ENCODE measurements at regions not wholly inside any gene's neighbourhood (a gene's known extent, or its start where the extent isn't known, plus 50 kb on each side); places are given as distances from the start of the nearest gene placed in this dataset.
"Not testable (repeated sequence)": the region's sequence is repeated elsewhere in the genome, so short reads cannot be mapped to it uniquely, and the experiment has no call there.

DNA sequence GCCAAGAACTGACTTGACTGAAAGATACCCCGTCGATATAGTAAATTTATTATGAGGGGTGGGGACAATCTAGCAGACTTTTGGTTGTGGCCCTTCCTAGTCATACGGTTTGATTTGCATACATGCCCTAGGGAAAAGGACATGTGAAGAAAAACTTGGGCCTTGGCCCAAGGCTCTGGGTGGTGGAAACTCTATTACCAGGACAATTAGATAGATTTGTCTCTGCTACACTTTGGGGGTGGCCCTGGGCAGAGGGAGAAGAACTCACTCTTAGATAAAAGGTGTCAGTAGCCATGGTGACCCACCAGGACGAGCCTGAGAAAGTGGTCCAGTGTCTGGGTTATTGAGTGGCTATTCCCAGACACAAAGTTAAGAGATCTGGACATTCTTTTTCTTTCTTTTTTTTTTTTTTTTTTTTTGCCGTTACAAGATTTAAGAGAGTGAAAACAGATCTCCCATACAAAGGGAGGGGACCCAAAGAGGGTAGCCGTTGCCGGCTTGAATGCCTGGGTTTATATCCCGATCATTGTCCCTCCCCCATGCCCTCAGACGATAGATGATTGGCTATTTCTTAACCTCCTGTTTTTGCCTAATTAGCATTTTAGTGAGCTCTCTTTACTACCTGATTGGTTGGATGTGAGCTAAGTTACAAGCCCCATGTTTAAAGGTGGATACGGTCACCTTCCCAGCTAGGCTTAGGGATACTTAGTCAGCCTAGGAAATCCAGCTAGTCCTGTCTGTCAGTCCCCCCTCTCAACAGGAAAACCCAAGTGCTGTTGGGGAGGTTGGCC is 96.4 kb upstream of the SMAD3 start:
- no peak for DNase-seq

DNA sequence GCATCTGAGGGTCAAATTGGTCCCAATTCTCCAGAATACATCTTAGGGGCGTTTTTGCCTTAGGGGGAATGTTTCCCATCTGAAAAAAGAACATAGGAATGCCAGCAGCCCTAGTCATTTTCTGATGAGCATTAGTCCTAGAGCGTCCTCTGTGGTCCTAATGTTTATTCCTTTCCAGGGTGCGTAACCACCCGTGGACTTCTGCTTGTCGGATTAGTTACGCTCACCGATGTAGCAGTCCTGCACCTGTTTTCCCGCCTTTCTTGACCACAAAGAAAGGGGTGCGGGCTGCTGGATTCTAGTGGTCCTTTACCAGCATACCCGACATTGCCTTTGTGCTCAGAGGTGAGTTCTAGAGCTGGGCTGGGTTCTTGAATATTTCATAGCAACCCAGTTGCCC is 91.3 kb upstream of the SMAD3 start:
- not testable (repeated sequence) for DNase-seq

DNA sequence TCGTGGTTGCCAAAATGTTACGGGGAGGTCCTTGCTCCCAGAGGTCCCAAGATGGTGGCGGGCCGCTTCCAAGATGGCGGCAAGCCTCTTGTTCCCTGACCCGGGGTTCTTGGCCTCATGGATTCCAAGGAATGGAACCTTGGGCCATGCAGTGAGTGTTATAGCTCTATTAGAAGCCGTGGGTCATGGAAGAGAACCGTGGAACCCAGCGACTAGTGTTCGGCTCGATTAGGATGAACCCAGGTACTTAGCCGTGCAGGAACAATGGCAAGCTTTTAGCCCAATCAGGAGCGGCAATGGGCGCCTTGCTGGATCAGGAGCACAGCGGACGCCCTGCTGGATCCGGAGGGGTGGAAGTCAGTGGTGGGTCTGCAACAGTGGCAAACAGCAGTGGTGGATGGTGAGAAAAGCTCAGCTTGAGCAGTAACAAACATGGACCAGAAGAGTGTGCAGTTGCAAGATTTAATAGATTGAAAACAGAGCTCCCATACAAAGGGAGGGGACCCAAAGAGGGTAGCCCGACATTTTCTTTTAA is 89.2 kb upstream of the SMAD3 start:
- DNase-seq, result not testable (repeated sequence)

DNA sequence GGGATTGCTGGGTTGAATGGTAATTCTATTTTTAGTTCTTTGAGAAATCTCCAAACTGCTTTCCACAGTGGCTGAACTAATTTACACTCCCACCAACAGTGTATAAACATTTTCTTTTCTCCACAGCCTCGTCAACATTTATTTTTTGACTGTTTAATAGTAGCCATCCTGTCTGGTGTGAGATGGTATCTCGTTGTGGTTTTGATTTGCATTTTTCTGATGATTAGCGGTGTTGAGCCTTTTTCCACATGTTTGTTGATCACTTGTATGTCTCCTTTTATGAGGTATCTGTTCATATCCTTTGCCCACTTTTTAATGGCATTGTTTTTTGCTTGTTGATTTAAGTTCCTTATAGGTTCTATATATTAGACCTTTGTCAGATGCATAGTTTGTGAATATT is 85.1 kb upstream of the SMAD3 start:
- DNase-seq, result not testable (repeated sequence)

DNA sequence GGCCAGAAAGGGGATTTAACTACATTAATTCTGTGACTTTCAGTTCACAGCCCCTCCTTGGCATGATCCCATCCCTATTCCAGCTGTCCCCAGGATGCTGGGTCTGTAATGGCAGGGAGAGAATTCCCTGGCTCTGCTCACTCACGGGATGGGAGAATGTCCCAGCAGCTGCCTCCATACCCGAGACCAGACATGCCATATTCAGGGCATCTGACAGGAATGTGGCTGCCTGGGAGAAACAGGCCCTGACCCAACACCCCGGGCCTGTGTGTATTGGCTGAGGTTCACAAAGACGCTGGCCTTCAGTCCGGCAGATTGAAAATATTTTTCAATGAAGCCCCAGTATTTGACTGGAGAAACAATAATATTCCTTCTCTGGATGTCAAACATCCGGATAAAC is 83.6 kb upstream of the SMAD3 start:
- no peak for DNase-seq

DNA sequence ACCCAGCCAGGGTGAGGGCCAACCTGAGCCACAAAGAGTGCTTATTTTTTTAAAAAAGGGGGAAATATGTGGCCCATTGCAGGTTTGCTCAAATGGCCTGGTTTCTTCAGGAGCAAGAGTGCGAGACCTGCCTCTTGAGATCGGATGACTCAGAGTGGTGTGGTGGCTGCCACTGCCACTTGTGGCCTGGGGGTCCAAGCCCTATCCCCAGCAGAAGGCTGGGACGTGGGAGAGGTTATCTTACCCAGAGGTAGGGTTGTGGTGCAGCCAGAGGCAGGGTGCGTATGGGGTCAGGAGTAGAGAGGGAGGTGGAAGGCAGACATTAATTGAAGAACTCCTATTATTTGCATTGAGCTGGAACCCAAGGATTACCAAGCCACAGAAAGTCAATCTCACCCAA is 83.2 kb upstream of the SMAD3 start:
- DNase-seq, result no peak

DNA sequence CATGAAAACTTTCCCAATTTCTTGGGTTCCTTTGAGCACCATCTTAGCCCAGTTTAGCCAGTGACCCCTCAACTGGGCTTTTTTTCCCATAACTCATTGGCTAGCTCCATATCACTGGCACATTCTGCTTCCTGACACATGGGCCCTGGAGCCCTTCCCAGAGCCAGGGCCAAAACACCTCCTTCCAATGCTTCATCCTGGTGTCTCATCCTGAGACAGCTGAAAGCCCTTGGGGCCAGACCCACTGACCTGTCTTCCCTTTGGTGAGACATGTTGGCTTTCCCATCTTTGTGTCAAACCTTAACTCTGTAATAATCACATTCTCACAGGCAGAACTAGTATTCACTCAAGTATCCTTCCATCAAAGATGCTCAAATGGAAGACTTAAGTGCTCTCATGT is 82.6 kb upstream of the SMAD3 start:
- no peak for DNase-seq

DNA sequence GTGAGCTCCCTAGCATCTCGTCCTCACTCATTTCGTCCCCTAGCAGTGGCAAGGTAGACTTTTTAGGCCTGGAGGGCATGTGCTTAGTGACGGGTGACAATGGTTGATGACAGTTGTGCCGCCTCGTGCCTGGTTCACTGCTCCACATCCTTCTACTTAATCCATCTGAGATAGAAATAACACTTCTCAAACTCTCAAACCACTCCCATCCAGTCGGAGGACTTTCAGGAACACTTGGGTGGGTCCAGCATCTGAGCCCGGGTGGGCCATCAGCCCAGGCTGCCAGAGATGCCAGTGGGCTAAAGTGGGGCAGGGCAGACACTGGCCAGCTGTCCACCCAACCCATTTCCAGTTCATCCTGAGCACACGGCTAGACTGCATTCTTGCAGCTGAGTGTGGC is 79.7 kb upstream of the SMAD3 start:
- DNase-seq, result no peak

DNA sequence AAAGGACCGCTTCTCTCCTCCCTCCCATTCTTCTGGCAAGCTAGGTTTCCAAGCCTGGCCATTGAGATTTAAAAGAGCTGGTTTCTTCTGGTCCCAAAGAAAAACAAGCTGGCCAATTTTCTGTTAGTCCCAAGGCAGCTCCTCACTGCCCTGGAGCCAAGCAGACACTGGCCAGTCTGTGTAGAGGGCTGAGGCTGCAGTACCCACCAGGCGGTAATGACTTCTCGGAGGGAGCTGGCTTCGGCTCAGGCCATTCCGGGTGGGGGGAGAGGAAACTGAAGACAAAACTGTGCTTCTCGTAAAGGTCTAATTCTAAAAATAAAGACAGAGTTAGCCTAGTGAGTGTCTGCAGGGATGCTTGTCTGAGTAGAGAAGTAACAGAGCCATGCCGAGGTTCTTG is 78.5 kb upstream of the SMAD3 start:
- no peak for DNase-seq

DNA sequence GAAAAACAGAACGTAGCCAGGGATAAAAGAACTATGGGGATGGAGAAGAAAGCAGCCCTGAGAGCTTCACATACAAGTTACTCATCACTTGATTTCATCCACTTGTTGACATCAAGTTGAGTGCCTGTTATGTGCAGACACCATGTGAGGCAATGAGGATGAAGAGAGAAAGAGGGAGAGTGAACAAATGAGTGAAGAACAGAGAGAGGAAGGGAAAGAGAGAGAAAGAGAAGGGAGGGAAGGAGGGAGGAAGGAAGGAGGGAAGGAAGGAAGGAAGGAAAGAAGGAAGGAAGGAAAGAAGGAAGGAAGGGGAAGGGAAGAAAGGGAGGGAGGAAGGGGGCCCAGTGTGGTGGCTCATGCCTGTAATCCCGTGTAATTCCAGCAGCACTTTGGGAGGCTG is 72.3 kb upstream of the SMAD3 start:
- DNase-seq, result no peak

DNA sequence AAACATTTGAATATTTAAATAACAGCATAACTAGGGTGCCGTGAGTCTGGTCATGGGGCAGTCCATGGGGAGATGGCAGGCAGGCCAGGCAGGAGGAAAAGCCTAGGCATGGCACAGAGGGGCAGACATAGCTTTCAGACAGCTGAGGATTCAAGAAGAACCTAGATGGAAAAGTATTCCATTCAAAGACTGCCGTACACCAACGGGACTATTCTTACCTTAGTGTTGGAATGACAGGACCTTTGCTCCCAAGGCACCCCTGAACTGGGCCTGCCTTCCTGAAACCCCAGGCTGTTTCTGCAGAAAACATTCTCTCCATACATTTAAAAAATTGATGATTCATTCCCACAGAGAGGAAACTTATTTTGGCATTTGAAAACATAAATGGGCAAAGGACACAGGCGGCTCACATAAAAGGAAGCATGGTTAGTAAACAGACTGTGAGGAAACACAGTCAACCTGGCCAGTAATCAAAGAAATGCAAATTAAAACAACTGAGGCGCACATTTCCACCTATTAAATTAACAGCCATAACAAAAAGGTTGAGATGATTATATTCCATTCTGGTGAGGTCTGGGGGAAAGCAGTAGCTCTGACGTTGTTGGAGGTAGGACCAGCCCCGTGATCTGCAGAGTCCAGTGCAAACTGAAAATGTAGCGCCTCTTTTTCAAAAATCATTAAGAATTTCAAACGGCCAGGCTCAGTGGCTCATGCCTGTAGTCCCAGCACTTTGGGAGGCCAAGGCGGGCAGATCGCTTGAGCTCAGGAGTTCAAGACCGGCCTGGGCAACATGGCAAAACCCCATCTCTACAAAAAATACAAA is 71.3 kb upstream of the SMAD3 start:
- DNase-seq, result no peak

DNA sequence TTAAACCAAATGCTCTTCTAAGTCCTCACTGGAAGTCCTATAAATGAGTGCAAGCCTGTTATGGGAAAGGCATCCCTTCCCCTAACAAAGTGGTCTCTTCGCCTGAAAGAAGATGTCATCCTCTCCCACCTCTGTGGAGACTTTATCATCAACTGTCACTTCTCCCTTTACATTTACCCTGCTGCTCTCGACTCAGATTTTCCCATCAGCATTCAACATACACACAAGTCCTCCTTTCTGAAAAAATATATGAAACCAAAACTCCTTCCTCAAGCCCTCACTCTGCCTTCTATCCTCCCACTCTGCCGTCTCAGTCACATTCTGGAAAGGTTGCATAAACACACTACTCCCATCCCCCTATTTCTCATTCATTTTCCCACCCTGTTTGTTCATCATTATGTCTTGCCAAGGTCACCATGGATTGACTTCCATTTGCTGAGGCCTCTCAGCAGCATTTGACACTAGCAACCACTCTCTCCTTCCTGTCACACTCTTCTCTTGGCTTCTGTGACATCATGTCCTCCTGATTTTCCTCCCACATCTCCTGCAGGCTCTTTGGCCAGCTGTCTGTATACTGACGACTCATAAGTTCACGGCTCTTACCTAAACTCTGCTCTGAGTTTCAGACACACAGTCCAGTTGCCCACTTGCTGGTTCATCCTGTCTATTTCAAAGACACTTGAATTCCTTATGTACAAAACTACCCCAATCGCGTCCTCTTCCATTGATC is 70.3 kb upstream of the SMAD3 start:
- no peak for DNase-seq

DNA sequence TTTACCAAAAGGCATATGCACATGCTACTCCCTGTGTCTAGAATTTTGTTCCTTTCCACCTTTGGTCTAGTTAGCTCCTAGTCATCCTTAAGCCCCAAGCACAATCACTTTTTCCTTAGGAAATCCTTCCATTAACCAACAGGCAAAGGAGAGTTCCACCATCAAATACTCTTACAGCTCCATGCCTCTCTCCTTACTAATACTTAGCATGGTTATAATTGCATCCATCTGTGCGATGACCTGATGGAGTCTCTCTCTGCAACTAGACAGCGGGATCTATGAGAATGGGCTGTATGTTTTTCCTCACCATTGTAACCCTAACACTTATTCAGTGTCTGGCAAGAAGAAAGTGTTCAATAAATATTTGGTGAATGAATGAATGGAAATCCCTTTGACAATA is 69.3 kb upstream of the SMAD3 start:
- DNase-seq, result no peak

DNA sequence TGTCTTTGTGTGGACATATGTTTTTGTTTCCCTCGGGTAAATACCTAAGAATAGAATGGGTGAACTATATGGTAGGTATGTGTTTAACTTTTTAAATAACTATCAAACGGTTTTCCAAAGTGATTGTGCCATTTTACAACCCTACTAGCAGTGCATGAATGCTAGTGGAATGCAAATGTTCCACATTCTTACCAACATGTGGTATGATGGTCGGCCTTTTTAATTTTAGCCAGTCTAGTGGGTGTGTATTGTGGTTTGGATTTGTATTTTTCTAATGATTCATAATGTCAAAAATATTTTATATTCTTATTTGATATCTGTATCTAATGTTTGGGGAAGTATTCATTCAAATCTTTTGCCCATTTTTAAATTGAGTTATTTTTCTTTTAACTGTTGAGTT is 68.2 kb upstream of the SMAD3 start:
- DNase-seq, result no peak

DNA sequence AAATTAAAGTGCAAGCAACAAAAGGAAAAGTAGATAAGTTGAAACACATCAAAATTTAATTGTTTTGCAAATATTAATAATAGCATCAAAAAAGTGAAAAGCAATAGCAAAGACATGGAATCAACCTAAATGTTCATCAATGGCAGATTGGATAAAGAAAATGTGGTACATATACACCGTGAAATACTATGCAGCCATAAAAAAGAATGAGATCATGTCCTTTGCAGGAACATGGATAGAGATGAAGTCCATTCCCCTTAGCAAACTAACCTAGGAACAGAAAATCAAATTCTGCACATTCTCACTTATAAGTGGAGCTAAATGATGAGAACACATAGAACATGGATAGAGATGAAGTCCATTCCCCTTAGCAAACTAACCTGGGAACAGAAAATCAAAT is 67.2 kb upstream of the SMAD3 start:
- DNase-seq, result not testable (repeated sequence)

DNA sequence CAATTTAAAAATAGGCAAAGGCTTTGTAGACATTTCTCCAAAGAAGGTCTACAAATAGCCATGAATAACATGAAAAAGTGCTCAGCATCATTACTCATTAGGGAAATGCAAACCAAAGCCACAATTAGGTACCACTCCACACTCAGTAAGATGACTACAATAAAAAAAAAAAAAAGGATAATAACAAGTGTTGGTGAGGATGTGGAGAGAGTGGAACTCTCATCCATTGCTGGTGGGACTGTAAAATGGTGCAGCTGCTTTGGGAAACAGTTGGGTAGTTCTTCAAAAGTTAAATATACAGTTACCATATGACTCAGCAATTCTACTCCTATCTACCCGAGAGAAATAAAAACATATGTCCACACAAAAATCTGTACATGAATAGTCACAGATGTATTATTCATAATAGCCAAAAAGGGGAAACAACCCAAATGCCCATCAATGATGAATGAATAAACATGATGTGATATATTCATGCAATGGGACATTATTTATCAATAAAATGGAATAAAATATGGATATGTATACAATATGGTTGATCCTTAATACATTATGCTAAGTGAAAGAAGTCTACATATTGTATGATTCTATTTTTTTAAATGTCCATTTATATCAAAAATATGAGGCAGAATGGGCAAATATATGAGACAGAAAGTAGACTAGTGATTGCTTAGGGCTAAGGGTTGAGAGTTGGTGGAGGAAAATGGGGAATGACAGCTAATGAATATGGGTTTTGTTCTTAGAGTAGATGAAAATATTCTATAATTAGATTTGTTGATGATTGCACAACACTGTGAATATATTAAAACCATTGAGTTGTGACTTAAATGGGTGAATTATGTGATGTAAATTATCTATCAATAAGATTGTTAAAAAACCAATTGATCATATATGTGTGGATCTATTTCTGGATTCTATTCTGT is 66.1 kb upstream of the SMAD3 start:
- no peak for DNase-seq

DNA sequence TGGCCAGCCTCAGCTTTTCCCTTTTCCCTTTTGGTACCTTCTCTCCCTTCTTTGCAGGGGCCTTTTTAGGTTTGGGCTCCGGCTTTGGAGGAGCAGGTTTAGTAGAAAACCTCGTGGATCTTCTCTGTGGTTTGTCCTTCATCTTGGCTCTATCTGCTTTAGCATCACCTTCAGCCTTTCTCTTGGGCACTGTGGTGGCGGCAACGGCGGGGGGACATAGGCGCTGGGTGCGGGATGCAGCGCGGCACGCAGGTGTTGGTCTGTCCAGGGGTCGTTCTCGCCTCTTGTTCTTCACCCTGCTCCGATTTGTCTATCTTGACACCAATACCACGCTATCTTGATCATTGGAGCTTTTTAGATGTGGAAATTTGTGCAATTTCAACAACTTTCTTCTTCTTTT is 64.5 kb upstream of the SMAD3 start:
- DNase-seq, result no peak

DNA sequence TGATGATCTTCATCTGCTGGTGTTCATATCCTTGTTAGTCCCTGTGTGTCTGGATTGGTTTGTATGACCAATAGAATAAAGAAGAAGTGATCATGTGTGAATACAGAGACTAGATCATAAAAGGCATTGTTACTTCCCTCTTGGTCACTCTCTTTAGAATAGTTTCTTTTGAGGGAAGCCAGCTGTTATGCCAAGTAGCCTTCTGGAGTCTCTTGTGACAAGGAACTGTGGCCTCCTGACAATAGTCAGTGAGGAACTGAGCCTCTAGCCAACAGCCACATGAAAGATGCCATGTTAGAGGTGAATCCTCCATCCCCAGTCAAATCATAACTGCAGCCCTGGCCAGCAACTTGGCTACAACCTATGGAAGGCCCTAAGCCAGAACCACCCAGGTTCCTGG is 63.0 kb upstream of the SMAD3 start:
- DNase-seq, result no peak

DNA sequence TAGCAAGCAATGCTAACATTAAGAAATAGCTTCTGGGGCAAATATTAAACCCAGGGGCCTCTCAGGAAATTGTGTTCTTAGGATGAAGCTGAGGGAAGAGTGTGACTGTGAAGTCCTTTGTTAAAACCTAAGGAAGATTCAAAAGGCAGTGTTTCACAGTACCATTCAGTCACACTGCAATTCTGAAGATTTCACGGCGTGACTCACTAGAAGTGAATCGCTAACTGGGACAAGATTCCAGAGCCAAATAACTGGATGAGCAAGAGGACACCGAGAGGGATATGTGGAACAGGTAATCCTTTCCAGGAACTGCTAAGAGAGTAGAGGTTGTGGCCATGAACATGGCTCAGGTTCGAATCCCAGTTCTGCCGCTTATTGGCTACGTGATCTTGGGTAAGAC is 61.8 kb upstream of the SMAD3 start:
- no peak for DNase-seq

DNA sequence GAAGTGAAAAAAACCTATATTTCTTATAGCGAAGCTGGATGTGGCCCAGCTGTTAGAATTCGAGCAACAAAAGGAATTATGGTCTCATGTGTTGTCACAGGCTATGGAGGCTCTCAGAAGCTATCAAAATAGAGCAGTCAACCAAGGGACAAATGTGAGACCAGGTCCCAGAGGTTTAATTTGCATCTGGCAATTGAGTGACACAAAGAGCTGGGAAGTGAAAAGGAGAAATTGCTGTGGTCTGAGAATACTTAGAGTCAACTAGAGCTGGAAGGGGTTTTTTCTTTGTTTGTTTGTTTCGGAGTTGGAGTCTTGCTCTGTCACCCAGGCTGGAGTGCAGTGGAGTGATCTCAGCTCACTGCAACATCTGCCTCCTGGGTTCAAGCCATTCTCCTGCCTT is 61.3 kb upstream of the SMAD3 start:
- DNase-seq, result no peak

DNA sequence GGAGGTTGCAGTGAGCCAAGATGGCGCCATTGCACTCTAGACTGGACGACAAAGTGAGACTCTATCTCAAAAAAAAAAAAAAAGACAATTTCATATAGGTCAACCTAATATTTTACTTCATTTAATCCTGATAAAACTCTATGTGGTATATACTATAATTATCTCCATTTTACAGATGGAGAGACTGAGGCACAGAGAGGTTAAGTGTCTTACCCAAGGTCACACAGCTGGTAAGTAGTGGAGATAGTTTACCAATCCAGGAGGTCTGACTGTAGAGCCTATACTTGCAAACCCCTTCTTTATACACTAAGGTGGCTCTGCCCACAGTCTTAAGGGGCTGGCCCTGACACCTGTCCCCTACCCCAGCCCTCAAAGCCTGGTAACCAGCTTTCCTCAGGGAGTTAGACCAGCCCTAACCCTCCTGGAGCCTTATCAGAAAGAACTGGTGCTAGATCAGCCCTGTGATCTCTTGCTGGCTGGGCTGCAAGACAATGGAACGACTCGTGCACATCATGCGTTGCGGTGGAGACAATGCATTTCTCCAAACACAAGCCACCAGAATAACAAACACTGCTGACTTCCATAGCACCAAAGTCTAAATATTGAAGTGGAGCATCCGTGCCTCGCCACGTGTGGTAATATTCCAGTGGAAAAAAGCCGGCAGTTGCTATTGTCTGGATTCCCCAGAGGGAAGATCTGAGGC is 60.0 kb upstream of the SMAD3 start:
- no peak for DNase-seq
